OCI-LY1 (cell line): ENCODE measurements at regions not wholly inside any gene's neighbourhood (a gene's known extent, or its start where the extent isn't known, plus 50 kb on each side); places are given as distances from the start of the nearest gene placed in this dataset.
"Not testable (repeated sequence)": the region's sequence is repeated elsewhere in the genome, so short reads cannot be mapped to it uniquely, and the experiment has no call there.

Experiments used
- H2AFZ ChIP-seq: fragments of 200-600 bp; sonication (generic), shearing (Covaris generic); 2 replicates; pipeline ENCODE4 v1.6.0; 2014; ENCODE audit warnings: antibody characterized with exemption, mild to moderate bottlenecking, low read length
- H3F3A ChIP-seq: fragments of 200-600 bp; sonication (generic), shearing (Covaris generic); 2 replicates; pipeline ENCODE4 v1.6.0; 2014; ENCODE audit warnings: mild to moderate bottlenecking, antibody characterized with exemption, low read length, moderate library complexity; ENCODE audit not compliant: insufficient read depth
- H3K27ac ChIP-seq: fragments of 200-600 bp; sonication (generic); 2 replicates; pipeline ENCODE4 v1.5.1; 2014; ENCODE audit warnings: low read length, mixed run types, mild to moderate bottlenecking, low read depth; ENCODE audit not compliant: poor library complexity, severe bottlenecking
- H3K27me3 ChIP-seq: fragments of 200-600 bp; sonication (generic); 2 replicates; pipeline ENCODE4 v1.6.0; 2014; ENCODE audit warnings: antibody characterized with exemption, mild to moderate bottlenecking, low read length, moderate library complexity; ENCODE audit not compliant: insufficient read depth
- H3K36me3 ChIP-seq: fragments of 200-600 bp; sonication (generic); 2 replicates; pipeline ENCODE4 v1.6.1; 2014; ENCODE audit warnings: mild to moderate bottlenecking, antibody characterized with exemption, low read length, moderate library complexity, mixed read lengths; ENCODE audit not compliant: insufficient read depth
- H3K4me1 ChIP-seq: fragments of 200-600 bp; sonication (generic); 2 replicates; pipeline ENCODE4 v1.5.1; 2014; ENCODE audit warnings: mild to moderate bottlenecking, low read length, moderate library complexity; ENCODE audit not compliant: insufficient read depth, severe bottlenecking
- H3K4me2 ChIP-seq: fragments of 200-600 bp; sonication (generic), shearing (Covaris generic); 2 replicates; pipeline ENCODE4 v1.6.1; 2014; ENCODE audit warnings: low read length
- H3K4me3 ChIP-seq: fragments of 200-600 bp; sonication (generic); 2 replicates; pipeline ENCODE4 v1.5.1; 2014; ENCODE audit warnings: low read length, low read depth, mild to moderate bottlenecking, mixed read lengths; ENCODE audit not compliant: poor library complexity, severe bottlenecking
- H3K79me2 ChIP-seq: fragments of 200-600 bp; shearing (Covaris generic); 2 replicates; pipeline ENCODE4 v1.6.1; 2016; ENCODE audit warnings: mixed run types, low read length, mixed read lengths; ENCODE audit not compliant: insufficient read depth
- H3K9ac ChIP-seq: fragments of 200-600 bp; sonication (generic), shearing (Covaris generic); 2 replicates; pipeline ENCODE4 v1.6.1; 2014; ENCODE audit warnings: mild to moderate bottlenecking, low read length, mixed read lengths
- H3K9me2 ChIP-seq: fragments of 200-600 bp; sonication (generic), shearing (Covaris generic); 2 replicates; pipeline ENCODE4 v1.6.1; 2014; ENCODE audit warnings: low read depth, mild to moderate bottlenecking, low read length, mixed read lengths
- H3K9me3 ChIP-seq: fragments of 200-600 bp; shearing (Covaris generic); 2 replicates; pipeline ENCODE4 v1.6.1; 2014; ENCODE audit warnings: low read length, mixed read lengths
- H4K20me1 ChIP-seq: fragments of 200-600 bp; sonication (generic), shearing (Covaris generic); 2 replicates; pipeline ENCODE4 v1.6.0; 2016; ENCODE audit warnings: mild to moderate bottlenecking, low read length; ENCODE audit not compliant: insufficient read depth
- CTCF ChIP-seq: fragments of 200-600 bp; sonication (generic), shearing (Covaris generic); IDR thresholded peaks from 2 replicates; pipeline ENCODE4 v1.5.1; 2017; ENCODE audit warnings: mild to moderate bottlenecking, antibody characterized with exemption, low read length, moderate library complexity, mixed read lengths
- EZH2 ChIP-seq: fragments of 200-600 bp; sonication (generic), shearing (Covaris generic); IDR thresholded peaks from 2 replicates; pipeline ENCODE4 v1.8.0; 2017; ENCODE audit warnings: borderline replicate concordance, mixed run types, mild to moderate bottlenecking, antibody characterized with exemption, low read length, moderate library complexity, mixed read lengths

GRCh38 chr16:29128732-29129457, 144.0 kb downstream of the LAT start:
- not testable (repeated sequence) for H3K4me2 ChIP-seq, H2AFZ ChIP-seq, H4K20me1 ChIP-seq, H3F3A ChIP-seq, H3K27ac ChIP-seq, H3K36me3 ChIP-seq, H3K9me2 ChIP-seq, H3K27me3 ChIP-seq, H3K4me3 ChIP-seq, H3K9me3 ChIP-seq, H3K4me1 ChIP-seq, H3K79me2 ChIP-seq, H3K9ac ChIP-seq

- not testable (repeated sequence) for H3K36me3 ChIP-seq, H3K4me1 ChIP-seq, H3K27me3 ChIP-seq, H3K9me2 ChIP-seq, H3K4me3 ChIP-seq, H3F3A ChIP-seq, H2AFZ ChIP-seq, H3K79me2 ChIP-seq, H4K20me1 ChIP-seq, H3K9ac ChIP-seq, H3K27ac ChIP-seq, H3K4me2 ChIP-seq, H3K9me3 ChIP-seq
Observed at GRCh38 chr16:29127806-29128420, 143.1 kb downstream of the LAT start.

GRCh38 chr16:29126616-29127015, 141.8 kb downstream of the LAT start:
- no peak overlapping the region for H3K27ac ChIP-seq
- no peak overlapping the region for H3K4me2 ChIP-seq
- TF ChIP-seq CTCF: no peak
- TF ChIP-seq EZH2: no peak
- no peak overlapping the region for H3K4me3 ChIP-seq
- no peaks in the 10 kb centered on the region for H3K4me1 ChIP-seq
- H3K36me3 ChIP-seq: peaks cover 3% of the 10 kb centered on the region; the same call in 1 of the 2 replicates
- H3K27me3 ChIP-seq: no peaks in the 10 kb centered on the region
- H3K9me3 ChIP-seq: no peaks in the 10 kb centered on the region
- no peaks in the 10 kb centered on the region for H4K20me1 ChIP-seq
- no peak overlapping the region for H2AFZ ChIP-seq
- H3K9me2 ChIP-seq: no peaks in the 10 kb centered on the region
- no peaks in the 10 kb centered on the region for H3F3A ChIP-seq
- no peak overlapping the region for H3K9ac ChIP-seq
- no peaks in the 10 kb centered on the region for H3K79me2 ChIP-seq

- TF ChIP-seq EZH2: no peak
- TF ChIP-seq CTCF: no peak
- no peaks in the 10 kb centered on the region for H3K27me3 ChIP-seq
- H3F3A ChIP-seq: no peaks in the 10 kb centered on the region
- no peak overlapping the region for H3K4me2 ChIP-seq
- no peaks in the 10 kb centered on the region for H3K79me2 ChIP-seq
- H4K20me1 ChIP-seq: no peaks in the 10 kb centered on the region
- H3K4me3 ChIP-seq: no peak overlapping the region
- no peaks in the 10 kb centered on the region for H3K9me2 ChIP-seq
- H2AFZ ChIP-seq: no peak overlapping the region
- no peak overlapping the region for H3K9ac ChIP-seq
- no peaks in the 10 kb centered on the region for H3K9me3 ChIP-seq
- H3K4me1 ChIP-seq: no peaks in the 10 kb centered on the region
- H3K27ac ChIP-seq: no peak overlapping the region
- H3K36me3 ChIP-seq: peaks cover 3% of the 10 kb centered on the region; the same call in 1 of the 2 replicates
Observed at GRCh38 chr16:29126057-29126494, 141.2 kb downstream of the LAT start.
